ENCODE measurements at regions not wholly inside any gene's neighbourhood (a gene's known extent, or its start where the extent isn't known, plus 50 kb on each side); places are given as distances from the start of the nearest gene placed in this dataset.

- H3K27ac Mint-ChIP-seq (ENCODE audit: unreplicated experiment) = no peak overlapping the region
- no peaks in the 10 kb centered on the region for H3K27me3 Mint-ChIP-seq (ENCODE audit: low read depth)
- H3K9me3 Mint-ChIP-seq = no peaks in the 10 kb centered on the region
- H3K4me1 Mint-ChIP-seq = no peaks in the 10 kb centered on the region
- no peak for DNase-seq (ENCODE audit: low read depth, low spot score)
- H3K36me3 Mint-ChIP-seq (ENCODE audit: low read depth) = no peaks in the 10 kb centered on the region
- H3K4me3 Mint-ChIP-seq = no peak overlapping the region
- no peak for TF ChIP-seq CTCF (conservative IDR thresholded peaks at IDR 0.05)
Measured at GRCh38 chr21:27643326-27643725, 676.4 kb upstream of the ADAMTS5 start.

- Mint-ChIP-seq H3K36me3 (ENCODE audit: low read depth) (no peaks in the 10 kb centered on the region), H3K9me3 (peaks cover 6% of the 10 kb centered on the region), H3K27me3 (ENCODE audit: low read depth) (no peaks in the 10 kb centered on the region), H3K4me1 (no peaks in the 10 kb centered on the region), H3K4me3 (no peak overlapping the region), H3K27ac (ENCODE audit: unreplicated experiment) (no peak overlapping the region)
- DNase-seq (ENCODE audit: low read depth, low spot score) = no peak
- no peak for TF ChIP-seq CTCF (conservative IDR thresholded peaks at IDR 0.05)
Measured at GRCh38 chr21:27639286-27639685, 672.4 kb upstream of the ADAMTS5 start.

DNA sequence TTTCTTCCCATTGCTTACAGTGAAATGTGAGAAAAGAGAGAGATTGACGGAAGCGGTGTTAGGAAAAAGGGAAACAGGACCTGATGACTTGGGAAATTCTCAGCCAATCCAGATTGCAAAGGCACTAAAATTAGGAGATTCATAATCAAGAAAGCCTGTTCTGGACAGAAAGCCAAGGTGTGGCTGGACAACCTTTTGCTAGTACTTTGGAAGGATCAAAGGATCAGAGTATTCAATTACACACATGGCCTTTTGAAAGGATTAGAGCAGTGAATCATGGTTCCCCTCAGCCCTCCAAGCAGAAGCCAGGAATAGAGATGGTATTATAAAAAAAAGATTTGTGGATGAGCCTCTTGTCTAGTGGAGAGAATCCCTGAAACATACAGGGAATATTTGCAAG, 669.8 kb upstream of the ADAMTS5 start:
- Mint-ChIP-seq H3K9me3 (peaks cover 6% of the 10 kb centered on the region), H3K4me3 (no peak overlapping the region), H3K27me3 (ENCODE audit: low read depth) (no peaks in the 10 kb centered on the region), H3K27ac (ENCODE audit: unreplicated experiment) (peak overlapping the region; percentile 8), H3K4me1 (no peaks in the 10 kb centered on the region), H3K36me3 (ENCODE audit: low read depth) (no peaks in the 10 kb centered on the region)
- TF ChIP-seq CTCF (conservative IDR thresholded peaks at IDR 0.05) = no peak
- no peak for DNase-seq (ENCODE audit: low read depth, low spot score)

DNA sequence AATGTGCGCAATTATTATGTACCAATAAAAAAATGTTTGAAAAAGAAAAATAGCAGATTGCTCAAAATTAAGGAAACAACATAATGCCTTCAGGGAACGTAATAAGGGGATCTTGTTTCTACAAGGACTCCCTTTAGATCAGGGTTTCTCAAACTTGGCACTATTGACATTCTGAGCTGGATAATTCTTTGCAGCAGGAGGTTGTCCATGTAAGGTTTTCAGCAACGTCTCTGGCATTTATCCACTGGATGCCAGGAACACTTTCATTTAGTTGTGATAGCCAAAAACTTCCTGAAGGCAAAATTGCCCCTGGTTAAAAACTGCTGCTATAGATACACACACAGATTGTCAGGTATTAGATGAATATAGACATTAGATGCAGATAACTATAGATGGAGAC, 666.7 kb upstream of the ADAMTS5 start:
- H3K27me3 Mint-ChIP-seq (ENCODE audit: low read depth) = no peaks in the 10 kb centered on the region
- H3K27ac Mint-ChIP-seq (ENCODE audit: unreplicated experiment) = no peak overlapping the region
- no peak for TF ChIP-seq CTCF (conservative IDR thresholded peaks at IDR 0.05)
- peaks cover 6% of the 10 kb centered on the region for H3K9me3 Mint-ChIP-seq
- H3K4me3 Mint-ChIP-seq = no peak overlapping the region
- H3K36me3 Mint-ChIP-seq (ENCODE audit: low read depth) = no peaks in the 10 kb centered on the region
- no peaks in the 10 kb centered on the region for H3K4me1 Mint-ChIP-seq
- no peak for DNase-seq (ENCODE audit: low read depth, low spot score)

DNA sequence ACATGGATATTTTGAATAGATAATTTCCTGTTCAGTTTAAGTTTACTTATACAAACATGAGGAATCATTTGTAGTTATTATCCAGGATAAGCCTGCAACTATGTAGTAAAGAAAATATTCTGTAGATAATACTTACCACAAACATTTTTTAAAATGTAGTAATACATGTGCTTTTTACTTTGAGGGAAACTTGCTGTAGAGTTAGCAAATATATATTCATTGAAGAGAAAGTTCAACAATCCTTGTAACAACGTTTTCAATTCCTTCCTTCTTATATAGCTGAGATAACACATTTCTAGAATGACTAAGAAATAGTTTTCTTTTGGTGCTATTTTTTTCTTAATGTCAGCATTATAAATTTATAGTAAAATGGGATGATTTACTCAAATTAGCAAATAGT, 664.6 kb upstream of the ADAMTS5 start:
- DNase-seq (ENCODE audit: low read depth, low spot score) = no peak
- Mint-ChIP-seq H3K4me3 (no peak overlapping the region), H3K9me3 (peaks cover 11% of the 10 kb centered on the region)

More for the DNA sequence above, 664.6 kb upstream of the ADAMTS5 start:
- Mint-ChIP-seq H3K4me1 (no peaks in the 10 kb centered on the region), H3K27me3 (ENCODE audit: low read depth) (no peaks in the 10 kb centered on the region), H3K36me3 (ENCODE audit: low read depth) (no peaks in the 10 kb centered on the region), H3K27ac (ENCODE audit: unreplicated experiment) (no peak overlapping the region)
- TF ChIP-seq CTCF (conservative IDR thresholded peaks at IDR 0.05) = no peak

Measured in neural crest cell (in vitro differentiated cells).